ENCODE measurements at regions not wholly inside any gene's neighbourhood (a gene's known extent, or its start where the extent isn't known, plus 50 kb on each side); places are given as distances from the start of the nearest gene placed in this dataset.

GRCh38 chr19:29079356-29080032, 133.5 kb downstream of the UQCRFS1 start:
- intact Hi-C loops (cut with DNase I) = no loop called here
- ATAC-seq = no peak
- Histone ChIP-seq H3K27ac (no peak overlapping the region), H3K4me1 (no peaks in the 10 kb centered on the region), H3K36me3 (no peaks in the 10 kb centered on the region), H3K4me3 (no peak overlapping the region), H3K27me3 (peaks cover 0 to 3% of the 10 kb centered on the region in 2 donors), H3K9me3 (no peaks in the 10 kb centered on the region)
- DNase-seq = no peak
- TF ChIP-seq, protein P1, sequence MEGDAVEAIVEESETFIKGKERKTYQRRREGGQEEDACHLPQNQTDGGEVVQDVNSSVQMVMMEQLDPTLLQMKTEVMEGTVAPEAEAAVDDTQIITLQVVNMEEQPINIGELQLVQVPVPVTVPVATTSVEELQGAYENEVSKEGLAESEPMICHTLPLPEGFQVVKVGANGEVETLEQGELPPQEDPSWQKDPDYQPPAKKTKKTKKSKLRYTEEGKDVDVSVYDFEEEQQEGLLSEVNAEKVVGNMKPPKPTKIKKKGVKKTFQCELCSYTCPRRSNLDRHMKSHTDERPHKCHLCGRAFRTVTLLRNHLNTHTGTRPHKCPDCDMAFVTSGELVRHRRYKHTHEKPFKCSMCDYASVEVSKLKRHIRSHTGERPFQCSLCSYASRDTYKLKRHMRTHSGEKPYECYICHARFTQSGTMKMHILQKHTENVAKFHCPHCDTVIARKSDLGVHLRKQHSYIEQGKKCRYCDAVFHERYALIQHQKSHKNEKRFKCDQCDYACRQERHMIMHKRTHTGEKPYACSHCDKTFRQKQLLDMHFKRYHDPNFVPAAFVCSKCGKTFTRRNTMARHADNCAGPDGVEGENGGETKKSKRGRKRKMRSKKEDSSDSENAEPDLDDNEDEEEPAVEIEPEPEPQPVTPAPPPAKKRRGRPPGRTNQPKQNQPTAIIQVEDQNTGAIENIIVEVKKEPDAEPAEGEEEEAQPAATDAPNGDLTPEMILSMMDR (IDR thresholded peaks at IDR 0.05) = no peak

- Histone ChIP-seq H3K27ac (no peak overlapping the region), H3K4me1 (no peaks in the 10 kb centered on the region), H3K9me3 (no peaks in the 10 kb centered on the region), H3K36me3 (no peaks in the 10 kb centered on the region), H3K4me3 (no peak overlapping the region), H3K27me3 (no peaks in the 10 kb centered on the region)
- TF ChIP-seq, protein P1 (IDR thresholded peaks at IDR 0.05) = no peak
- no peak for DNase-seq
- intact Hi-C loops (cut with DNase I) = no loop called here
- no peak for ATAC-seq
Measured at GRCh38 chr19:29076963-29077362, 136.0 kb downstream of the UQCRFS1 start.

- ATAC-seq (no peak), DNase-seq (no peak)
- Histone ChIP-seq H3K4me3 (no peak overlapping the region), H3K9me3 (no peaks in the 10 kb centered on the region), H3K27ac (no peak overlapping the region), H3K36me3 (no peaks in the 10 kb centered on the region), H3K4me1 (no peaks in the 10 kb centered on the region), H3K27me3 (no peaks in the 10 kb centered on the region)
- TF ChIP-seq, protein P1 (IDR thresholded peaks at IDR 0.05) = no peak
- intact Hi-C loops (cut with DNase I) = no loop called here
Measured at GRCh38 chr19:29076161-29076560, 136.8 kb downstream of the UQCRFS1 start.

DNA sequence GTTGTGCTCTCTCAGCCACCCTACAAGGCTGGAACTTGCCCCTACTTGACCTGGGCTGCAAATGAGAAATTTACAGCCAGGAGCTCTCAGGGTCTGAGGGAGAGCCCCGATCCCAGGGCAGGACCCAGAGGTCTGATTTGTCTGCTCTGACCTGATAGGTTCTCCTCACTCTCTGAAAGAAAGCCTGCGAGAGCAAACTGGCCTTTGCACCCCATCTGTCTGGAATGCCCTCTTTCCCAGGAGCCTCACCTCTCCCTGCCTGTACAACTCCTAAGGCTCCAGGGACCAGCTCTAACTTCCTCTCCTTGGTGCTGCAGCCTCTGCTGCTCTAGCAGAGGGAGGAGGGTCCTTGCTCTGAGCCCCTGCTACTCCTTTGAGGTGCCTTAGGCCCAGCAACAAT, 137.8 kb downstream of the UQCRFS1 start:
- H3K27ac ChIP-seq = no peak overlapping the region
- ATAC-seq (no peak), DNase-seq (no peak)
- TF ChIP-seq, protein P1 (IDR thresholded peaks at IDR 0.05) = no peak
- H3K4me3 ChIP-seq = no peak overlapping the region
- intact Hi-C loops (cut with DNase I) = no loop called here
- H3K4me1 ChIP-seq = no peaks in the 10 kb centered on the region
- no peaks in the 10 kb centered on the region for H3K9me3 ChIP-seq
- no peaks in the 10 kb centered on the region for H3K27me3 ChIP-seq
- no peaks in the 10 kb centered on the region for H3K36me3 ChIP-seq

GRCh38 chr19:29074579-29074978, 138.4 kb downstream of the UQCRFS1 start:
- no peak for ATAC-seq
- Histone ChIP-seq H3K4me1 (no peaks in the 10 kb centered on the region), H3K4me3 (no peak overlapping the region), H3K27ac (no peak overlapping the region), H3K9me3 (no peaks in the 10 kb centered on the region), H3K36me3 (no peaks in the 10 kb centered on the region), H3K27me3 (no peaks in the 10 kb centered on the region)
- TF ChIP-seq, protein P1 (IDR thresholded peaks at IDR 0.05) = no peak
- intact Hi-C loops (cut with DNase I) = no loop called here
- DNase-seq = no peak

All from left lung (tissue), 4 donors.